DMS79 treated with DMSO at 0.1 percent for 48 hours (cell line): ENCODE measurements at regions not wholly inside any gene's neighbourhood (a gene's known extent, or its start where the extent isn't known, plus 50 kb on each side); places are given as distances from the start of the nearest gene placed in this dataset.

Experiments used
- DNase-seq: peaks from one replicate; lab custom pipeline; 2025; lab: John Stamatoyannopoulos, UW

DNA sequence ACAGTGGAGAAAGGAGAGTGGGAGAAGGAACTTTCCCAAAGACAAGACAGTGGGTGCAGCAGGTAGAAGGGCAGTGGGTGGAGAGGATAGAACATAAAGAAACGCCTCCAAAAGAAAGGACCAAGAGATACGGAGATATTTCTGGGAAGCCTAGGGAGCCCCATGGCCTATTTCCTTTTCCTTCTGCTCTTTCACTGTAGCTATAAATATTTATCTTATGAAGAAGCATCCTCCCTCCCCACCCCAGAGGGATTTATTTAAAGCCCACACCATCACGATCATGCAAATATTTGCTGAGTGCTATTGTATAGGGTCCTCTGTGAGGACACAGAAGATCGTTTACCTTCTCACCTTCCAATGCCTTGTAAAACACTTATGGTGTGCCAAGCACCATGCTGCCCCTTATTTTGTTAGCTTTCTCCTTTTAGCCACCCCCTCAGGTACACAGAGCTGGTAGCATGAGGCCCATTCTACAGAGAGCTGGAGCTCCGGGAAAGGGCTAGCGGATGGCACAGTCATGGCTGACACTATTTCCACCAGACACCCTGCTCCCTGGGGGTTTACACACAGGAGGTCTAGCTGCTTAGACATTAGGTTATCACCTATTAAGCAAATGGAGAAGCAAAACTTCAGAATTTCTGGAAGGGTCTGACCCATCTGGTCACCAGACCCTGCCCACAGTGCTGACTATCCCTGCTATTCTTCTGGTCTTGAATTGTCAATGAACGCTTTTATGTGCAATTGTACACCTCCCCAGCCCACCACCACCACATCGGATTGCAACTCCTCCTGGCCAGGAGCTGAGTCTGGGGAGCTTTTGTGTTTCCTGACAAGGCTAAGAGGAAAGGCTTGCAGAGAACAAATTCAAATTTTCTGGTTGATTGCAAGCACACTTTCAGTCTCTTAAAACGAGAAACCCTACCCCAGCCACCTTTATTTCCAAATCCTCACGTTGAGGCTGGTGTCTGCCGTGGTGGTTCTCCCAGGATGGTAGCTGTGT is 91.8 kb upstream of the KLF7 start:
- peak; percentile 86 for DNase-seq

GRCh38 chr2:207258263-207258991 is 92.7 kb upstream of the KLF7 start:
- peak; percentile 93 for DNase-seq

DNA sequence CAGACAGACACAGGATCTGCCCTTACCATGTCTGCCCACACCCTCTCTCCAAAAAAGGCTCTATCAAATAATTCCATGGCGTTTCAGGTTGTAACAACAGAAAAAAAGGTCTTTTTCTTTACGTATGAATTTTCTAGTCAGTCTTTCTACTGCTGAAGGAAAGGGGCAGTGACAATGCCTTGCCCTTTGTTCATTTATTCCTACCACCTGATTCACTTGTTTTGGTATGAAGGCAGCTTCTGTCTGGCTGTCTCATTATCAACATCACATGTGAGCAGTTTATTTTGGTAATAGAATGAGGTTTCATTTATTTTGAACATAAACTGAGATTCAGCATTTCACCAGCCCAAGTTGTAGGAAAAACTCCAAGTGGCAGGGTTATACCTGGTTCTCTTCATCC is 94.3 kb upstream of the KLF7 start:
- no peak for DNase-seq

- DNase-seq = no peak
Observed at GRCh38 chr2:207260947-207261346, 95.2 kb upstream of the KLF7 start.

DNA sequence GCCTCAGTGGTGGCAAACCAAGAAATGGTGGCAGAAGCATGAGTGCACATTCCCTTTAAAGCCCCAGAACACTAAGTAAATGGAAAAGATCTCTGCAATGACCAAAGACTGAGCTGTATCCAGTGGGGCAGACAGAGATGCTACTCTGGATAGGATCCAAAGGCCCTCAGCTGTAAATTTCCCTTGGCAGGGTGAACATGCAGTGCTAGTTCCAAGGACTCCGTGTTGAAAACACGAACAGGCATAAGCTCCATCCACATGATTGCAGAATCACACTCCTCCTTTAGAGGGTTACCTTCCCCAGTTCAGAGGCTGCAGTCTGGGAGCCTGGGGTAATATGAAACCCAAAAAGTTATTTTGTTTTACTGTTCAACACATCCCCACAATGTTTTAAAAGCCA is 98.6 kb upstream of the KLF7 start:
- DNase-seq = no peak

GRCh38 chr2:207265332-207265731 is 99.6 kb upstream of the KLF7 start:
- DNase-seq = no peak

GRCh38 chr2:207265869-207266268 is 100.1 kb upstream of the KLF7 start:
- no peak for DNase-seq

GRCh38 chr2:207266648-207267047 is 100.9 kb upstream of the KLF7 start:
- no peak for DNase-seq

DNA sequence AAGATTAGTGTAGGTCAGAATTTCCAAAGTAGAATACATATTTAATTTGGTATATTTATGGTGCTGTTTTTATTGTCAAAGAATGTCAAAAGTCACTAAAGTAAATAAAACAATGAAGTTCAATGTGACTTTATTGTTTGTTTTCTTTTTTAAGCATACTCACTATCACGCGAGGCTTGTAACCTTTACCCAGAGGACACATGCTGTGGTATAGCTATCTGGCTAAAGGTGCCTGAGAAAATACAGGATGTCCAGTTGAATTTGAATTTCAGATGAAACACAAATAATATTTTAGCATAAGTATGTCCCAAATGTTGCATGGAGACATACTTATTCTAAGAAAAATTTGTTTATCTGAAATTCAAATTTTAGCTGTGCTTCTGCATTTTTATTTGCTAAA is 103.3 kb upstream of the KLF7 start:
- DNase-seq = no peak

DNA sequence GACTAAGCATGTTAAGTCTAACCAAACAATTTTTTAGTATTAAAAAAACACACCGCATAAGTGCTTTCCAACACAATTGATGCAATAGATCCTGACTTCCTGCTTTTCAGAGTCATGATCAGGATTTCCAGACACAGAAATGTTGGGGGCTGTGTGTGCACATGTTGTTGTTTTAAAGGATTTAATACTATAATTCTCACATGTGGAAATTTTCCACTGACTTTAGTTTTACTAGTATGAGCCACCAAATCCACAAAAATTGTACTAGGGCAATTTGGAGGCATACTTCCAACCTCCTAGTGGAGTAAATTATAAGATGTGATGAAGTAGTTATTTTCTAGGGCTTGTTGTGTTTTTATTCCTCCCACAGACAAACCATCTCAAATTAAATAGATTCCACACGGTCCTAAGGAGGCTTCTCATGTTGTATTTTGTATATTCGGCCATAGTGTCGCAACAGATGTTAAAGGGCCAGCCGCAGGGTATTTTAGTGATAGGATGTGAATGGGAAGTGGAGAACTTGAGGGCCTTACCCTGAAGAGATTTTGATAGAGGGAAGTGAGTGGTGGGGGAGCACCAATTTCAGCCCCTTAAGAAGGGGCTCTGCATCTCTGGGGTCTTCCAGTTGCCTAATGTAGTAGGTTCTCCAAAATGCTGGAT is 108.9 kb upstream of the KLF7 start:
- no peak for DNase-seq

GRCh38 chr2:207275779-207276178 is 110.0 kb upstream of the KLF7 start:
- DNase-seq = no peak

- DNase-seq = no peak
Observed at GRCh38 chr2:207276248-207276647, 110.5 kb upstream of the KLF7 start.

- DNase-seq = no peak
Observed at GRCh38 chr2:207276858-207277257, 111.1 kb upstream of the KLF7 start.

DNA sequence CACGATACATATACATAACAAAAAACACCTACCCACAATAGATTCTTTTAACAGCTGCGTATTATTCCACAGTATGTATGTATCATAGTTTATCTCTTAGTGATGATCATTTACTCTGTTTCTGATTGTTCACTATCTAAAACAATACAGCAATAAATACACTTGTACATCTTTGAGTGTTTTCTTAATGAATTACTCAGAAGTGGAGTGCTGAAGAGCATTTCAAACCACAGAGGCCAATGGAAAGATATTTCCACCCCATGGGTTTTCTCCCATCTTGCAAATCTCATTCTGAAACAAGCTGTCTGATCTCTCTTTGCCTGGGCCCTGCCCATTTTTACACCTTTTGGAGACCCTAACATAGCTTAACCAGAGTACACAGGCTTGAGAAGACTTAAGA is 113.8 kb upstream of the KLF7 start:
- DNase-seq = no peak

- DNase-seq = no peak
Observed at GRCh38 chr2:207281436-207281835, 115.7 kb upstream of the KLF7 start.

DNA sequence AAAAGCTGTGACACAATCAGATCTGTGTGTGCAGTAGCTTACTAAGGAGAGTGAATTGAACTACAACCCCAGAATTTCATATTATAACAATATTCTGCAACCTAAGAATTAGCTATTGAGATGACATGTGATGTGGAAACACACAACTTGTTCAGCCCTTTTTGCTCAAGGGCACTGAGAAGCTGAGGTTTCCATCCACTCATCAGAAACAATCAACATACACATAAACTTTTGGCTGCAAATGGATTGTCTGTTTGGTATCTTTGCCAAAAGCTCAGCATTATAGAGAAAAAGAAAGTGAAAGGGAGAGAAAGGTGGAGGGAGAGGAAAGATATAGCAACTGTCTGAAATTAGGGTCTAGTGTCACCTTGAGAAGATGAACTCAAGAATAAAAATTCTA is 117.2 kb upstream of the KLF7 start:
- DNase-seq = no peak

- DNase-seq = no peak
Observed at GRCh38 chr2:207283356-207283755, 117.6 kb upstream of the KLF7 start.

- no peak for DNase-seq
Observed at GRCh38 chr2:207284556-207285472, 119.1 kb upstream of the KLF7 start.

DNA sequence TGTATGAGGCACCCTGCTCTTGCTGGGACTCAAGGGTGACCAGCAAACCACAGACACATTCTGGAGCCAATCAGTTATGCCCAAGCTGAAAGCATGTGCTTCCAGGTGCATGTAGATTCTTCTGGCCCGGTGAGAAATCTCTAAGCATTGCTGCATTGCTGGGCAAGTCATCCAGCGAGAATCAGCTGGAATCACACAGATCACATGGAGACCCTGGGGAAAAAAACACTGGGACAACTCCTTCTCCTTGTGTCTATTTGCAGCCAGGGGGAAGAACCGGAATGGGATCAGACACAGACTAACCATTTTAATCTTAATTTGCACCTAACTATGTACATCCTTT is 119.7 kb upstream of the KLF7 start:
- DNase-seq = peak; percentile 40

DNA sequence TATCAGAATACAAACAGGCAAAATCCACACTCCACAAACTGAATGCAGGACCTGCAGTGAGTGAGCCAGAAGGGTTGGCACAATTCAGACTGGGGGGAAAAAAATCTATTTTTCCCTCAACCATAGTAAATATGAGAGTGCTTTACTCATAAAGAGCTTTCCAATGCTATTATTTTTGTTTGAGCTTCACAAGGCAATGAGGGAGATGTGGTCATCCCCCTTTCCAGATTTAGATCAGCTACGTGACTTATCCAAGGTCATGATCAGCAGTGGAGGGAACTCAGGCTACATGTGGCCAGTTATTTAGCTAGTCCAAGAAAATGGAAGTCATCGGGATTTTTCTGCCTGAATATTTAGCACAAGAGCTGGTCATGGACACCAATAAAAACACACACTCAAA is 120.4 kb upstream of the KLF7 start:
- no peak for DNase-seq

DNA sequence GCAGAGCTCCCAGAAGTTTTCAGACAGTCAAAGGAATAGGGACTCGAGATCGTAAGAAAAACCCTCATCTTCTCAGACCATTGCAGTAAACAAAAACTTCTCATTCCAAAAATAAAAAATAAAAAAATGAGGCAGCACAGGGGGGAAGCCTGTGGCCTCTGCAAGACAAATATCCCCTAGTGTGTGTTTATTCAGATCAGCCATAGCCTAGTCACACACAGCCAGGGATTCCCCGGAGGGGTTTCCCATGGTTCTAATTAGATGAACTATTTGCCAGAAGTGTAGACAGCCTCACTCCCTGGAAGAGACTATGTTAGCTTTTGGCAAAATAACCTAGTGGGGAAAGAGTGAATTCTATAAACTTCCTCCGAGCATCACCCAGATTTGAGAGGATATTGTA is 122.9 kb upstream of the KLF7 start:
- DNase-seq = no peak
